GM18951 (cell line): ENCODE measurements at regions not wholly inside any gene's neighbourhood (a gene's known extent, or its start where the extent isn't known, plus 50 kb on each side); places are given as distances from the start of the nearest gene placed in this dataset.

ENCODE experiments used
- POLR2A ChIP-seq: IDR thresholded peaks from 4 replicates; pipeline ENCODE4 v1.6.1; 2011; ENCODE audit warnings: mild to moderate bottlenecking; ENCODE audit not compliant: insufficient read length, insufficient read depth; ENCODE audit errors: extremely low read depth
- in situ Hi-C: fragments of 300-500 bp; cut with MboI; formaldehyde crosslinking; loops from one replicate; pipeline ENCODE4 v1.12.0; 2022; ENCODE audit warnings: low sequenced_read_pairs, mixed read lengths, inconsistent platforms; ENCODE audit not compliant: unreplicated experiment

DNA sequence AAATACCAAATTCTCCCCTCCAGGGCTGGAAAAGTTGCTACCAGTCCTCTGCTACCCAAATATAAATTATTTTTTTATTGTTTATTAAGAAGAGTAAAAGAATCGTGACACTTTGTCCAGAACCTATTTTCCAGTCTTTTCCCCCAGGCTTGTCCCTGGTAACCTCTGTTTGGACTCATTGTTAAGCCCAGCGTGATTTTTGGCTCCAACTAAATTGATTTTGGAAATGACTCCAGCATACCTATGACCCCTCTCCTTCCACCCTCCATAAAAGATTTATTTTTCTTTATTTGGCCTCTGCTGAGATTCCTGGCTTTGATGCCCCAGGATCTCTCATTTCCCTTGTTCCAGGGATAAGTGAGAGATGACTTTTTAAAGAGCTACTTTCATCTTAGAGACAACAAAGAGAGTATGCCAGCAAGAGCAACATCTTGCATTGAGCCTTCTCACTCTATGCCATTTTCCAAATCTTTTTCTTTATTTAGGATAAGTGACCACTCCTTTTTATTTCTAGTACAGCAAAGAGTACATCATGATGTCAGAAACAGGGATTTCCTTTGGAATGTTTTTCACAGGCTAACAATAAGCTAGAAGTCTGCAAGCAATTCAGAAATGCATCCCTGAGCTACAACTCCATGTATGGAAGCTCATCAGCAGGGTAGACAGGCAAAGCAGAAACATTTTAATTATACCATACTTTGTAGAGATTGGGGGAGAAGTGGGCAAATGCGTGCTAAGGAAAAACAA lies 75.8 kb downstream of the DAD1 start:
- no peak for TF ChIP-seq POLR2A
- in situ Hi-C loops: no loop called here

DNA sequence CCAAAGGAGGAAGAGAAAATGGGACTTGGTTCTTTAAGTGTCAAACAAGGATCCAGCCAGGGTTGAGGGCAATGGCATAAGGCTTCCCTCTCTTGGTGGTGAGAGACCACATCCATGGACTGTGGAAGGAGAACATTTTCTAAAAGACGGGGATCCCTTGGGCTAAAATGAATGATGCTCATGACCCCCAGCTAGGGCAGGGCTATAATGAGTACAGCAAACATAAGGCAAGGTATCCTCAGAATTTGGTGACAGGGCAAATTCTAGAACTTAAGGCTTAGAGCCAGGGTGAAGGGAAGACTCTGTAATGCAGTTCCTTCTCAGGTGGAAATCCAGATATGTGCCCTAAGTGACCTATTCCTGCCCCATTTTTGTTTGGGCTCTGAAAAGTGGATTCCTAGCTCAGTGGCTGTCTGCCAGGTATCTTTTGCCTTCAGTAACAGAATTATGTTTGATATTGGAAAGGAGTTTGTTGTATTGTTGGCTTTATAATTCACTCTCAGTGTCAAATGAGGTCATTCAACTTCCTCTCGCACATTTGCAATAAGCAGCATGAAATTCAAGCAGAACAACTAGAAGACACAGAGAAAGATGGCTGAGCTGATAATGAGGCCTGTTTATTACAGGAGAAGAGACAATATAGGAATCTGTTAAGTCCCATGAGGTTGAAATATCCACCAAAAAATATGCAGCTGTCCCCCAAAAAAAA lies 76.8 kb downstream of the DAD1 start:
- in situ Hi-C loops: no loop called here
- TF ChIP-seq POLR2A: no peak

GRCh38 chr14:22510527-22511110 lies 78.4 kb downstream of the DAD1 start:
- in situ Hi-C loops: no loop called here
- no peak for TF ChIP-seq POLR2A

DNA sequence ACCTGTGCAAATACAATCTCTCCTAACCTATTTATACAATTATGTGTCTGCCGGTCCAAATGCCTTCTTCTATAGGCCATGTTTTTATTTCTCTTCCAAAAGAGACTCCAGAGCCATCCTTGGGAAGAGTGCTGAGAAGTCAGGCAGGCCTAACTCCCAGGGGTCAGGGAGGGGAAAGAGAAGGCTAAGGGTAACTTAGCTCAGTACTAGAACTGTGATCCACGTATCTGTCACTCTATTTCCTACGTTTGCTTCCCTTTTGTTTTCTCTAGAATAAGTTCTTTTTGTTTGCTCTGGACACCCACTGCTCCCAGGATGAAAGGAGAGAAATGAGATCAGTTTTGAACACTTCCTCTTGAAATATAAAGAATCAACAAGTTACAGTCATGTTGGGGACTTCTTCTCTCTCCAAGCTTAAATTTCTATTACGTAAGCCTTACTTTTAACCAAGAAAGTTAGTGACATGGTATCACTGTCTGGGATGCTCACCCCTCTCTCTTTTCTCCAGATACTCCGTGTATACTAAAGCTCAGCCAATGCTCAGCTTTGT lies 79.2 kb downstream of the DAD1 start:
- in situ Hi-C loops: no loop called here
- TF ChIP-seq POLR2A: peak; percentile 39

GRCh38 chr14:22509036-22509709 lies 79.9 kb downstream of the DAD1 start:
- peak; percentile 51 for TF ChIP-seq POLR2A
- in situ Hi-C loops: no loop called here

DNA sequence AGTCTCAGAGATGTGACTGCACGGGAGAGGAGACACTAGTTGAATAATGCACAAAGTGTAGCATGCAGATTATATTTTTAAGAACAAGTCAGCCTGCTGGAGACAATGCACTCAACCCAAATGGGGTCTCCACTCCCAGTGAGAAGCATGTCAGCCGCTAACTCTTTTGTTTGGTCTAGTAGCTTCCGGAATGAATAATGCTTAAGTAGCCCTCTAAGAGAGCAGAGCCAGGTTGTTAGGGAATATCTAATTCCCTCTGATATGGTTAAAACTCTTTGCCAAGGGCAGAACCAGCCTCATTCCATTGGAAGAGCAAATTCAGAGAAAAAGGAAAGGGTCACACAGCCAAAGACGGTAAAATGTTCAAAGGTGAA lies 80.4 kb downstream of the DAD1 start:
- no peak for TF ChIP-seq POLR2A
- in situ Hi-C loops: no loop called here

DNA sequence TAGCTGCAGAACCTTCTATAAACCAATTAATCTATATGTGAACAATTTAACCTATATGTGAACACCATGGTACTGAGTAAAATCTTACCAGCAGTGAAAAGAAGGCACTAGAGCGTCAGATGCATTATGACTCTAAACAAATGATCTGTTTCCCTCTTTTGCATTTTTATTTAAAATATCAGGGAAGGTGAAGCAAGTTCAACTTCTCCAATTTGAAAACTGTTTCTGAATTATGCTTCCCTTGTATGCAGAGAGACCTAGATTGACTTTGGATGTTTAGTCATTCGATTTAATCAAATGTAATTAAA lies 80.9 kb downstream of the DAD1 start:
- in situ Hi-C loops: no loop called here
- no peak for TF ChIP-seq POLR2A

DNA sequence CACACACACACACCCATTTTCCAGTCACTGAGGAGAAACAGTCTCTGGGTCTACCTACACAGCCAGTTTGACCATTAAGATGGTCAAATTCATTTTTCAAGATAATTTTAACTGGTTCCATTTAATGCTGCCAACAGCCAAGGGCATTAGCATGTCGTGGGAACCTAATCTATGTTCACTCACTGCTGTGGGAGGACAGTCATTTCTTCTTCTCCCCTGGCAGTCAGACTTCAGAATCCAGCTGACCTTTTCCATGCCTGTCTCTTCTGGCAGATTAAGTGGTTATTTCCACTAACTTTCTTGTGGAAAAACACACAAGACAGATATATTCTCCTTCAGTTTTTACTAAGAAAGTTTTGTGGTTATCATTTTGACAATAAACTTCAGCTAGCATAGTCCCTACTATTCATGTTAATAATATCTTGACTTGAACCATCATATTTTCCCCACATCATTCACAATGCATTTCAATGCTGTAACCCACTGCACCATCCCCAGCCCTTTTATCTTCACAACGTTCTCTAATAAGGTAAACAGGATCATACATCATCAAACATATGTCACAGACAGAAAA lies 82.2 kb downstream of the DAD1 start:
- in situ Hi-C loops: no loop called here
- TF ChIP-seq POLR2A: no peak

- in situ Hi-C loops: no loop called here
- no peak for TF ChIP-seq POLR2A
Measured at GRCh38 chr14:22506378-22506710, 82.7 kb downstream of the DAD1 start.

DNA sequence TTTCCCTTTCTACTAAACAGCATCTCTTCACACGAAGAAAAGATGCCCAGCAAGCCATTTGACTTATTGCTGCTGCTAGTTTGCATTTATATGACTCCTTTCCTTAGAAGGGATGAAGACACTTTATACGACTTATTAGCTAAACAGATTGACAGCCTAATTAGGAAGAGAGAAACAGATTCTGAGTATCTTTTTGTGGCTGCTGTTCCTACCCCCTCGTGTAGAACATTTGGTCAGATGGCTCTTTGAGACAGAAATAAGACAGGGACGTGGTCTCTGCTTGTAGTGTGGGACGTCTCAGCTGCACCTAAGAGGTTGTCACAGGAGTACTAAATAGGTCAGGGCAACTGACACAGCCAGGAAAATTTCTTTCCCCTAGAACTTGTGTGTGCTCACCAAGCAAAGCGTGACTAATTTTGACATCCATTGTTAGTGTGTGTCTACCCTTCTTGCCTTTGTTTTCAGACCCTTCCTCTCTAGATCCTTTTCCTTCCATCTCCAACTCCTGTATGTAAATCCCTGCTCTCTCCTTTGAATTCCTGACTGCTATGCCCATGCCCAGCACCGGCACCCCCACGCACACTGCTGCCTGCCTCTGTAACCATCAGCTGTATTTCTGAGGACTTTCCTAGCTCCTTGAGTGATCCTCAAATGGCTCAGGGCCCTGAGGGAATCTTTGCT lies 83.2 kb downstream of the DAD1 start:
- in situ Hi-C loops: no loop called here
- TF ChIP-seq POLR2A: no peak

GRCh38 chr14:22505309-22505696 lies 83.7 kb downstream of the DAD1 start:
- TF ChIP-seq POLR2A: no peak
- in situ Hi-C loops: no loop called here

DNA sequence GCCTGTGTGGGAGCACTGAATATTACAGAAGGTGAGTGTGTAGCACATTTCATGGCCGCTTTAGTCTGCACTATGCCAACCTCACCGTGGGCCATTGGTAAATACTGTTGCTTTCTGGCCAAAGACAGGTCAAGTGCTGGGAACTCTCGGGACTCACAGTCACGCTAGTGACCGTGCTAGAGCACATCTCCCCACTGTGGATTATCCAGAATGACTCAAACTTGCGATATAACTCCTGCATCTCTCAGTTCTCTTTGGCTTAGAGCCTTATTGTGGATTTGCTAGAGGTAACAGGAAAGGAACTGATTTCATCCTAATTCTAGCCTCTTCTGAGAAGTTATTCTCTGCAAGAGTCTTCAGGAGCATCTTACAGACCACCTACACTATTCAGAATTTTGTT lies 86.5 kb downstream of the DAD1 start:
- no peak for TF ChIP-seq POLR2A
- in situ Hi-C loops: no loop called here

DNA sequence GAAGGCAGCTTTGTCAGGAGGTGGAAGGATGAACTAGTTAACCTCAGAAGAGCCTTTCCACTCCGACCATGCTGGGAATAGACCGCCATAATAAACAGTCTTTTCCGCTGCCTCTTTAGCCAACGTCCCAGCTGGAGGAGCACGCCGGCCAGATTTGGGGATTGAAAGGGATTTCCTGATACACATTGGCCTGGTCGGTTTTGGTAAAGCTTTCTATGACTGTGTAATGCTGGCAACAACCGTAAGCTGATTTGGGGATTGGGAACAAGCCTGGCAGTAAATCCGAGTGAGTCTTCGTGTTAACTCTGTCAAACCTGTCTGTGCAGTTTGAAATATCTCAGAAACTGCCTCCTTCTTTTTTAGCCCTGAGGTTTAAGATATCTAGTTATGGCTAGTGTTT lies 87.0 kb downstream of the DAD1 start:
- in situ Hi-C loops: no loop called here
- TF ChIP-seq POLR2A: no peak
